ENCODE measurements at regions not wholly inside any gene's neighbourhood (a gene's known extent, or its start where the extent isn't known, plus 50 kb on each side); places are given as distances from the start of the nearest gene placed in this dataset.

DNA sequence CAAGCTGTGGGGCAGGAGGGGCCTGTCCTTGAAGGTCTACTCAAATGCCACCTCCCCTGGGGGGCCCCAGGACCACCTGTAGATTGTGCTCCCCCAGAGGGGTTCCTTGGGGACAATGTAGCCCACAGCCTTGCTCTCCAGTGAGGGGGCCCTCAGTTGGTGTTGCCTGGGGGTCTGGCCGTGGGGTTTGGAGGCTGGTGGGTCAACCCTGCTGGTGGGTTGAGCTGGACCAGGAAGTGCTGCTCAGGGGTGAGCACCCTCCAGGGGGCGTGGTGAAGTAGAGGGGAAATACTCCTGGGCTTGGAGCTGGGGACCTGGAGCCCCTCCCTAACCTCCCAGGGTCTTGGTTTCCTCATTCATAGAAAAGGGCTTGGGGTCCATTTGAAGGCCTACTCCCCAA is 143.6 kb upstream of the WNT4 start:
- H4K20me1 ChIP-seq (ENCODE audit: insufficient read depth): no peaks in the 10 kb centered on the region
- H3K36me3 ChIP-seq (ENCODE audit: insufficient read depth): no peaks in the 10 kb centered on the region
- H3K4me2 ChIP-seq: no peak overlapping the region
- H3K4me1 ChIP-seq (ENCODE audit: low read depth, poor library complexity, severe bottlenecking): no peaks in the 10 kb centered on the region
- peaks cover 43% of the 10 kb centered on the region; the same call in 1 of the 2 replicates for H3K27me3 ChIP-seq (ENCODE audit: insufficient read depth, low read depth)
- no peak overlapping the region for H3K4me3 ChIP-seq (IDR thresholded peaks at IDR 0.05; ENCODE audit: insufficient read depth, low read depth, low read length)
- no peak overlapping the region for H3K9ac ChIP-seq
- TF ChIP-seq, protein P1, sequence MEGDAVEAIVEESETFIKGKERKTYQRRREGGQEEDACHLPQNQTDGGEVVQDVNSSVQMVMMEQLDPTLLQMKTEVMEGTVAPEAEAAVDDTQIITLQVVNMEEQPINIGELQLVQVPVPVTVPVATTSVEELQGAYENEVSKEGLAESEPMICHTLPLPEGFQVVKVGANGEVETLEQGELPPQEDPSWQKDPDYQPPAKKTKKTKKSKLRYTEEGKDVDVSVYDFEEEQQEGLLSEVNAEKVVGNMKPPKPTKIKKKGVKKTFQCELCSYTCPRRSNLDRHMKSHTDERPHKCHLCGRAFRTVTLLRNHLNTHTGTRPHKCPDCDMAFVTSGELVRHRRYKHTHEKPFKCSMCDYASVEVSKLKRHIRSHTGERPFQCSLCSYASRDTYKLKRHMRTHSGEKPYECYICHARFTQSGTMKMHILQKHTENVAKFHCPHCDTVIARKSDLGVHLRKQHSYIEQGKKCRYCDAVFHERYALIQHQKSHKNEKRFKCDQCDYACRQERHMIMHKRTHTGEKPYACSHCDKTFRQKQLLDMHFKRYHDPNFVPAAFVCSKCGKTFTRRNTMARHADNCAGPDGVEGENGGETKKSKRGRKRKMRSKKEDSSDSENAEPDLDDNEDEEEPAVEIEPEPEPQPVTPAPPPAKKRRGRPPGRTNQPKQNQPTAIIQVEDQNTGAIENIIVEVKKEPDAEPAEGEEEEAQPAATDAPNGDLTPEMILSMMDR (conservative IDR thresholded peaks at IDR 0.05; ENCODE audit: low read depth, low read length): no peak
- H3K27ac ChIP-seq: no peak overlapping the region
- H3K79me2 ChIP-seq (ENCODE audit: insufficient read depth, low read depth): no peaks in the 10 kb centered on the region
- H2AFZ ChIP-seq (ENCODE audit: low read depth): no peak overlapping the region

- Histone ChIP-seq H3K27ac (no peak overlapping the region), H3K36me3 (ENCODE audit: insufficient read depth) (no peaks in the 10 kb centered on the region), H3K4me2 (no peak overlapping the region), H3K4me3 (IDR thresholded peaks at IDR 0.05; ENCODE audit: insufficient read depth, low read depth, low read length) (no peak overlapping the region), H3K4me1 (ENCODE audit: low read depth, poor library complexity, severe bottlenecking) (no peaks in the 10 kb centered on the region), H4K20me1 (ENCODE audit: insufficient read depth) (no peaks in the 10 kb centered on the region), H3K79me2 (ENCODE audit: insufficient read depth, low read depth) (no peaks in the 10 kb centered on the region), H3K9ac (no peak overlapping the region), H3K27me3 (ENCODE audit: insufficient read depth, low read depth) (peaks cover 48% of the 10 kb centered on the region; the same call in 1 of the 2 replicates), H2AFZ (ENCODE audit: low read depth) (no peak overlapping the region)
- TF ChIP-seq, protein P1 (conservative IDR thresholded peaks at IDR 0.05; ENCODE audit: low read depth, low read length): no peak
Observed at GRCh38 chr1:22287273-22287672, 144.4 kb upstream of the WNT4 start.

GRCh38 chr1:22287946-22288520 is 145.1 kb upstream of the WNT4 start:
- Histone ChIP-seq H3K27ac (no peak overlapping the region), H3K4me3 (IDR thresholded peaks at IDR 0.05; ENCODE audit: insufficient read depth, low read depth, low read length) (no peak overlapping the region), H3K9ac (no peak overlapping the region), H3K36me3 (ENCODE audit: insufficient read depth) (no peaks in the 10 kb centered on the region), H3K27me3 (ENCODE audit: insufficient read depth, low read depth) (peaks cover 48% of the 10 kb centered on the region; the same call in 1 of the 2 replicates), H4K20me1 (ENCODE audit: insufficient read depth) (no peaks in the 10 kb centered on the region), H3K79me2 (ENCODE audit: insufficient read depth, low read depth) (no peaks in the 10 kb centered on the region), H3K4me2 (no peak overlapping the region), H3K4me1 (ENCODE audit: low read depth, poor library complexity, severe bottlenecking) (no peaks in the 10 kb centered on the region), H2AFZ (ENCODE audit: low read depth) (no peak overlapping the region)
- TF ChIP-seq, protein P1 (conservative IDR thresholded peaks at IDR 0.05; ENCODE audit: low read depth, low read length): no peak

GRCh38 chr1:22288593-22289241 is 145.8 kb upstream of the WNT4 start:
- no peak overlapping the region for H3K27ac ChIP-seq
- H3K27me3 ChIP-seq (ENCODE audit: insufficient read depth, low read depth): peaks cover 52% of the 10 kb centered on the region; the same call in 1 of the 2 replicates
- no peaks in the 10 kb centered on the region for H4K20me1 ChIP-seq (ENCODE audit: insufficient read depth)
- no peak overlapping the region for H3K4me2 ChIP-seq
- H3K79me2 ChIP-seq (ENCODE audit: insufficient read depth, low read depth): no peaks in the 10 kb centered on the region
- TF ChIP-seq, protein P1 (conservative IDR thresholded peaks at IDR 0.05; ENCODE audit: low read depth, low read length): no peak
- no peak overlapping the region for H3K4me3 ChIP-seq (IDR thresholded peaks at IDR 0.05; ENCODE audit: insufficient read depth, low read depth, low read length)
- H3K36me3 ChIP-seq (ENCODE audit: insufficient read depth): no peaks in the 10 kb centered on the region
- no peak overlapping the region for H3K9ac ChIP-seq
- H3K4me1 ChIP-seq (ENCODE audit: low read depth, poor library complexity, severe bottlenecking): no peaks in the 10 kb centered on the region
- H2AFZ ChIP-seq (ENCODE audit: low read depth): no peak overlapping the region

Measured in KMS-11 (cell line).